ENCODE measurements at regions not wholly inside any gene's neighbourhood (a gene's known extent, or its start where the extent isn't known, plus 50 kb on each side); places are given as distances from the start of the nearest gene placed in this dataset.
"Not testable (repeated sequence)": the region's sequence is repeated elsewhere in the genome, so short reads cannot be mapped to it uniquely, and the experiment has no call there.

DNA sequence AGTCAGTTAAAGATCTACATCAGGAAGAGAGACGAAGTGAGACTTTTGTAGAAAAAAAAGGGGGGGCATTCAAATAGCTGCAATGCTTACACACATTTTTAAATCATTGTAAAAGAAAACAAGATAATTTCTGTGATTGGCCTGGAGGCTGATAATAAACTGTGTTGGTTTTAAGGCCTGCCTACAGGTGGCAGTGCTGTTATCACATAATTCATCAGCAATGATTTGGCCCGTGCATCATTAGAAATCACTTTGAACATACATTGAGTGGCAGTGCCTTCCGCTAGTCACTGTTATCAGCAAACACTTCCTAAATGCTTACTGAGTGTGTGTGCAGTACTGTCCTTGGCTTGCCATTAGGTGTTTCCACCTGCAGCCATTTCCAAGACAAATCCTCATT is 831.9 kb downstream of the TRIML1 start:
- DNase-seq = no peak

DNA sequence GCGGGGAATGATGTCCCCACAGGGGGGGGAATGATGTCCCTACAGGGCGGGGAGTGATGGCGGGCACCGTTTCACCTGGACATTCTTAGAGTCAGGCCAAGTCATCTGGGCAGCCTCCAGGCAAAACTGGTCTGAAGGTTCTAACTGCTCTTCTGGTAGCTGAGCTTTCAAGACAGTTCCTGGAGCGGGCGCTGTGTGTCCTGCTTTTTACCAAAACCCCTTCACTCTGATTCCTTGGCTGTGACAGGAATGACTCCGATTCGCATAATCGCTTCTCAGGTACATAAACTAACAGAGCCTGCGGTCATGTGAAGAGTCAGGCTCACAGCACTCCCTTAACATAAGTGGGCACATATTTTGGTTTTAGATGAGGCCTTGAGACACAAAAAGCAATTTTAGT is 836.0 kb downstream of the TRIML1 start:
- DNase-seq = no peak

DNA sequence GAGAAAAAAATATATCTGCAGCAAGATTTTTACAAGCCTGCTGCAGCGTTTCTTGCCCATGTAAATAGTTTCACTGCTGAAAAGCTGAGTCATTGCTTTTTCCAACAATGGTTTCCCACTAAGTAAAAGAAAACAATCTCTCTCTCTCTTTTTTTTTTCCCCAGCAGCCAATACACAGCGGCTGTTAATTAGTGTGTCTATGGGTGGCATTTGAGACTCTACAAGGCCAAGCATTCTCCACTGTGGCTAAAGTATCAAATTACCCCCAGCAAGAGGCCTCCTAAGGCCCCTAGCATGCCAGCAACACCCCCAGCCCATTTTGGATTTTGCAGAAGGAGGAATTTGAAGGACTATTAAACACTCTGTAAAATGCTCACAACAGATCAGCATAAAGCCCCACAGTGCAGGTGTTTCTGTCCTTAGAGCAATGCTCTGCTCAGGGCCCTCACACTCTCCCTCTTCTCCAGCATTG is 837.4 kb downstream of the TRIML1 start:
- no peak for DNase-seq

DNA sequence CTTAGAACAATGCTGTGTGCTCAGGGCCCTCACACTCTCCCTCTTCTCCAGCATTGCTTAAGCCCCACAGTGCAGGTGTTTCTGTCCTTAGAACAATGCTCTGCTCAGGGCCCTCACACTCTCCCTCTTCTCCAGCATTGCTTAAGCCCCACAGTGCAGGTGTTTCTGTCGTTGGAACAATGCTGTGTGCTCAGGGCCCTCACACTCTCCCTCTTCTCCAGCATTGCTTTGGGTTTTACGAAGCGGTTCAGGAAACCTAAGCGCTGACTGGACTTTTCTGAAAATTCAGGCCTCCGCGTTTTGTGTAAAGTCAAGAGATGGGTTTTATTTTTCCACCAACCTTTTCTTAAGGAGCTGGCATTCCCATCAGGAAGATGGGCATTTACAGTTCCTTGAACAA is 838.0 kb downstream of the TRIML1 start:
- DNase-seq = not testable (repeated sequence)

DNA sequence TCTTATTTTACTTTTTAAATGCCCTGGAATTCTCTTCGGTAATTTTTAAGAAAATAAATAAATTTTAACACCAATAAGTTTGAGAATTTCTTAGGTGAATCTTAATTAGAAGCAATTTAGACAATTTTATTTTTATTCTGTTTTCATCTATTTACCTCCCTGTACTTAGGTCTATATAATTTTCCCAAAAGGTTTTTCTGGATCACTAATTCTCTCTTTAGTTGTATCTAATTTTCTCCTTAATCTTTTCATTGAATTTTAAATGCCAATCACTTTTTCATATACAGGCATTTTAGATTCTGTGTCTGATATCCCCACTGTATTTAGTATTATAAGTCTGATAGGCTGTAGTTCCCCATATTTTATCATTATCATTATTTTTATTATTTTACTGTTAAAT is 845.3 kb downstream of the TRIML1 start:
- DNase-seq = no peak

DNA sequence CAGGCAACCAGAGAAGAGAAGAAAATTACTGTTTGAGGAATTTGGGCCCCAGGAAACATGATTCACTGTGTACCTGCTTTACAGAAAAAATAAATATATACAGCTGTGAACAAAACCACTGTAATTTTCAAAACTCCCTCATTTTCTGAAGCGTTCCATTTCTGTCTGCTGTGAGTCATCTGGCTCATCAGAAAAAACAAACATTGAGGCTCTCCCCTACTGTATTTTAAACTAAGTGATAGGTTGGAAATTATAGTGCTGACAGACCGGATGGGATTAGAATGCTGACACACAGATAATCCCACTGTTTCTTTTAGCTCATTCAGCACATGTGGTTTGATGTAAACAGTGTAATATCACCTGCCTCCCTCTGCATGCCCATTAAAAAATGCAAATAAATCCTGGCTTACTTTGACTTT is 847.0 kb downstream of the TRIML1 start:
- DNase-seq = no peak

DNA sequence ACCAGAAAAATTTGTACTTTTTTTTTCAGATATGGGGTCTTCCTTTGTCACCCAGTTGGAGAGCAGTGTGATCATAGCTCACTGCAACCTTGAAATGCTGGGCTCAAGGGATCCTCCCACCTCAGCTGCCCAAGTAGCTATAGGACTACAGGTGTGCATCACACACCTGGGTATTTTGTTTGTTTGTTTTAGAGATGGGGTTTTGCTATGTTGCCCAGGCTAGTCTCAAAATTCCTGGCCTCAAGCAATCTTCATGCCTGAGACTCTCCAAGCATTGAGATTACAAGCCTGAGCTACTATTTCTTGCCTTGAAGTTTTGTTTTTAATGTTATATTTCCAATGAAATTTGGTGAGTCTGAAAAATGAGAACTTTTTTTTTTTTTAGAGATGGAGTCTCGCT is 847.8 kb downstream of the TRIML1 start:
- no peak for DNase-seq

DNA sequence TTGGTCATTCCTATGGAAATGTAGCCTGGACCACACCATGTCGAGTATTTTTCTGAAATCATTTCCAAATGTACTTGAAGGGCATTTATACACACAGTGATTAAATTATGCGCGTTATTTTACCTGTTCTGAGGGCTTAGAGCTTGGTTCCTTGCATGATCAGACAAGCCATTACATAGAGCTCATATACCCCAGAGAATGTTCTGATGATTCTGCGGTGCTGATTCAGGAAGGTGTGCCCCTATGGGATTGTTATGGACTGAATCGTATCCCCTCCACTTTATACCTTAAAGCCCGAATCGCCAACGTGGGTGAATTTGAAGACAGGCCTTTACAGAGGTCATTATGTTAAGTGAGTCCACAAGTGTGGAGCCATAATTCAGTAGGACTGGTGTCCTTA is 848.9 kb downstream of the TRIML1 start:
- DNase-seq = no peak

DNA sequence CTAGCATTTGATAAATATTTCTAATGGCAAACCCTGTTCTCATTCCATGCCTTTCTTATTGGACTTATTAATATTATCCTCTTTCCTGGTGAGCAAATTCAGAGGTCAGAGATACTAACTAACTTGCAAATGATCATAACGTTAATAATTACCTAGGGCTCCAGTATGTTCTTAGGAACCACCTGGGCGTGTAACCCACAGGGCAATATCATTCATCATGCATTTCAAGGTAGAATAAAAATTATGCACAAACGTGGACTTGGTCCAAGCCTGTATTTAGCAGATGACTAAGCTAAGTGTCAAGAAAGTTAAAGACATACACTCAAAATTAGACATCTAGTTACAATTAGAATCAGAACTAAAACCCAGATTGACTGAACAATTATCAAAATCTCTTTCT is 850.1 kb downstream of the TRIML1 start:
- no peak for DNase-seq

DNA sequence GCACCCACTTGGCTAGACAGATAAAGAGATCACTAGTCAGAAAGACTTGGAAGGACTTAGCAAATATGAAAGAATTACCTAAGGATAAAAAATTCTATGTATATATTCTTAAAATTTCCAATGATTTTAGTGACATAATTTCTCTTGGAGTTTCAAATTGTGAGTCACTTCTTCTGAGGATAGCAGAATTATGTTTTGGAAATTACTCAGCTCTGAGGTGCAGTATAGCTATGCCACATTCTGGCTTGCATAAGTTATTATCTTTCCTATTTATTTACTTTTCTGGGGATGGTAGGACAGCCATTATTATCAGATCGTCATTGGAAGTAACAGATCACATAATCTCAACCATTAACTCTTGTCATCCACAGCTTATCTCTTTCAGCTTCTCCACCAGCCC is 853.5 kb downstream of the TRIML1 start:
- no peak for DNase-seq

DNA sequence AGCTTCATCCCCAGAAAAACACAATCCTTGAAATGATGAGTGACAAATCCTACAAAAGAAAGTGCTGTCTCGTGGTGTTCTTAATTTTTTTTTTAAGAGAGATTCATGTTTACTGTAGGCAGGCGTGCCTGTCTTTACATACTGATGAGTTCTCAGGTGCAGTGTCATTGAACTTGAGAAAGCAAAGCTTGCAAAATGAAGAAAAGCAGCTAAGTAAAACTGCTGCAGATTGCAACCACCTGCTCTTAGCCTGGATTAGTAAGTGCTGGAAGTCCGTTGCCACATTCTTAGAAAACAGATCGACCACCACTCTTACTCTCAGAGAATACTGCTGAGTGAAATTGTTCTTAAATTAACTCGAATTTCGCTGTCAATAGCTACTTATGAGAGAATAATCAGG is 854.6 kb downstream of the TRIML1 start:
- no peak for DNase-seq

DNA sequence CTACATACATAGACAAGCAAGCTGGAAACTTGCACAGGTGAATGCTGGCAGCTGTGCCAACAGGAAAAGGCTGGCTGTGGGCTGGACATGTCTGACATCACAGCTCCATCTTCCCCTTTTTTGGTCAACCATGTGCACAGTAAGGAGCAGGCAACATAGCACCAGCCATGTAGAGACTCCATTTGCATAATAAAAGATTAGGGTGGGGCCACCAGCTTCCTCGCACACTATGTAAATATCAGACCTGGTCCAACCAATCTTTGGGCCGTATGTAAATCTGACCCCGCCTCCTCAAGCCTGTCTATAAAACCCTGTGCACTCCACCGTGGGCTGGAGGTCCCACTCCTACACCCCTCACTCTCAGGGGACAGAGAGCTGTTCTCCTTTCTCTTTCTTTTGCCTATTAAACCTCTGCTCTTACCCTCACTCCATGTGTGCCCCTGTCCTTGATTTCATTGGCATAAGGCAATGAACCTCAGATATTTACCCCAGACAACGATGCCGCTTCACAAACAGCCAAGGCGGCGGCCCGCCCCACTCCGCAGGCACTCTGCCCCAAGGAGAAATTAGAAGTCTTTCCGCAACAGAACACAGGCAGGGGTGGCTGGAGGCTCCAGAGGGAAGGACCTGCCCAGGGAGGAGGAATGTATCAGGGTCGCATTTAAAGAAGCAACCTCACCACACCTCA is 862.2 kb downstream of the TRIML1 start:
- no peak for DNase-seq

DNA sequence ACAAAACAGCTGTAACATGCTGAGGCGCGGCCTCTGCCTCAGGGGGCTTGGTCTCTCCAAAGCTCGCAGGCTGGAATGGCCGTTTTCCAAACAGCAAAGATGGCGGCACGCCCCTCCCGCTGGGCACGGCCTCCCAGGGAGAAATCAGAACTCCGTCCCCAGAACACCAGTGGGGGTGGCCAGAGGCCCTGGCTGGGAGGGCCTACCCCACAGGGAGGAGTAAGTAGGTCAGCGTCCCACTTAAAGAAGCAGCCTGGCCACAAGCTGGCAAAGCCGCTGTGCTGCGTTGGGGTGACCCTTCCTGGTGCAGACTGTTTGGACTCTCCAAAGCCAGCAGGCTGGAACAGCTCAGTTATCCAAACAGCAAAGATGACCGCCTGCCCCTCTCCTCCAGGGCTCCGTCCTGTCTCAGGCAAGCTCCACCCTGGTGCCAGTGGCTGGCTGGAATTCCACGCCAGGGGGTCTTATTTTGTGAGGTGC is 862.8 kb downstream of the TRIML1 start:
- no peak for DNase-seq

DNA sequence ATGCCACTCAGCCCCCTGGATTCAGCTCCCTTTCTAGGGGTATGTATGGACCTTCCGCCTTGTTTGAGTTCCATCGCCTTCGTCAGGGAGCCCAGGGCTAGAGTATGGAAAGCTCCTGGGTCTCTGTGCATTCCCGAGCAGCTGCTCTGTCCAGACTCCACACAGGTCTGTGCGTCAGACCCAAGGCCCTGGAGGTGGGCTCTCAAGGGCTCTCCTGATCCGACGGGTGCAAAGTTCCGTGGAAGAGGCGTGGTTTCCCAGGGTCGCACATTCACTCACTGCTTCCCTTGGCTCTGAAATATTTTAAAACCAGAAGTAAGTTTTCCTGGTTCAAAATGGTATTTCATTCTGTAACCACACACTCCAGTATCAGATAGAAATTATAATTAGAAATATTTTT is 863.2 kb downstream of the TRIML1 start:
- DNase-seq = no peak

DNA sequence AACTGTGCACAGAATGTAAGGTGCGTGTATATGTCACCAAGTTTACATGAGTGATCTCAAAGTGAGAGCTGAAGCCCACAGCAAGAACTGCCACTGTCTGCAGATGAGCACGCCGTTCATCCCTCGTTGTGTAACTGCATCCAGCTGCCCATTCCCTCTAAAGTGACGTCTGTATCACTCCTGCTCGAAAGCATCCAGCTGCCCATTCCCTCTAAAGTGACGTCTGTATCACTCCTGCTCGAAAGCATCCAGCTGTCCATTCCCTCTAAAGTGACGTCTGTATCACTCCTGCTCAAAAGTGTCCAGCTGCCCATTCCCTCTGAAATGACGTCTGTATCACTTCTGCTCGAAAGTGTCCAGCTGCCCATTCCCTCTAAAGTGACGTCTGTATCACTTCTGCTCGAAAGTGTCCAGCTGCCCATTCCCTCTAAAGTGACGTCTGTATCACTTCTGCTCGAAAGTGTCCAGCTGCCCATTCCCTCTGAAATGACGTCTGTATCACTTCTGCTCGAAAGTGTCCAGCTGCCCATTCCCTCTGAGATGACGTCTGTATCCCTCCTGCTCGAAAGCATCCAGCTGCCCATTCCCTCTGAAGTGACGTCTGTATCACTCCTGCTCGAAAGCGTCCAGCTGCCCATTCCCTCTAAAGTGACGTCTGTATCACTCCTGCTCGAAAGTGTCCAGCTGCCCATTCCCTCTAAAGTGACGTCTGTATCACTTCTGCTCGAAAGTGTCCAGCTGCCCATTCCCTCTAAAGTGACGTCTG is 871.4 kb downstream of the TRIML1 start:
- not testable (repeated sequence) for DNase-seq

DNA sequence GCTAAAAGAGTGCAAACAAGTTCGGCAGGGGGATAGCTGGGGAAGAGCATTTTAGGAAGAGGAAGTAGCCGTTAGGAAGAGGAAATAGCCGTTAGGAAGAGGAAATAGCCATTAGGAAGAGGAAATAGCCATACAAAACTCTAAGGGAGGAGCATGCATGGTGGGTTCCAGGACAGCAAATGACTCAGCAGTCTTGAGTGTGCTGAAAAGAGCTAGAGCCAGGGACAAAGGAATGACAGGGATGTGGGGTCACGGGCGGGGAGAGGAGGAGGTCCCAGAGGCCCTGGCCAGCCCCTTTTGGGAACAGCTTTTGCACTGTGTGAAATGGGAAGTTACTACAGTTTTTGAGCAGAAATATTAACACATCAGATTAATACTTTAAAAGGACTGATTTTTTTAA is 882.6 kb downstream of the TRIML1 start:
- DNase-seq = no peak

DNA sequence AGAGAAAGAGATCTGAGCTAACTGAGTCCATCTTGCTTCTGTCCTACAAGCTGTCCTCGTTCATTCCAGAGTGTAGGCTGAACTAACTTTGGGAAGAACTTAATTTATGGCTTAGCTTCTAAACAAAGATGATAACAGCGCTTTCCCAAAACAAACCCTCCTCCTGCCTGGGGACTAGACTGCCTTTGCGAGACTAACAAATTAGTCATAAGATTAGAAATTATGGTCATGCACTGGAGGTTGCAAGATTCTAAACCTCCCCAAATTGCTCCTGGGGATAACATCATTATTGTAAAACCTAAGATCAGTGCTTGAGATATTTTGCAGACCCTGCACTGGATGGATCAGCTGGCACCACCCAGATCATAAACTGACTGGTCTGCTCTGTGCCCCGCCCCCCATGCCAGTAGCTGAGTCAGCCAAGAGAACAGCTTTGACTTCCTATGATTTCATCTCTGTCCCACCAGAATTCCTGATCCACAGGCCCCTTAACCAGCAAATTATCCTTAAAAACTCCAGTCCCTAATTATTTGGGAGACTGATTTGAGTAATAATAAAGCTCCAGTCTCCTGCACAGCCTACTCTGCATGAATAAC is 883.3 kb downstream of the TRIML1 start:
- no peak for DNase-seq

DNA sequence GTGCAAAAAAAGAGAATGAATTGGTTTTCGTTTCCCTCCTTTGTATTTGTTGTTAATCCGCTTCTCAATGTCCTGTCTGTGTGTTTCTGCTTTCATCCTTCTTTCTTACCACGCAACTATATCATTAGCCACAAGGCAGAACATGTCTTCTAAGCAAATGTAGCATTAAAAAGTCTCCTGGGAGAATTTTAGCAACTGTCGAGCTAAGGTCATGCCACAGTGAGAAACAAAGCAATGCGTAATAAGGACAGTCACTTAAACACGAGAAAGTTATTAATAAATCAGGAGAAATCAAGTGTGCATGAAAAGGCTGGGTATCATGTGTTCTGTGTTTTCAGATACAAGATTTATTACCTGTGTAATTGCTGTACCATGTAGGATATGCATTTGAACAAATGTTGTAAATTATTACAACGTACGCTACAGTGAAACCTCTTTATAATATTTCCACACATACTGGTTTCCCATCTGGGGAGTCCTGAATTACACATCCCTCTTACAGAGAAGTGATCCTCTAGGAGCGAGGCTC is 890.8 kb downstream of the TRIML1 start:
- no peak for DNase-seq

DNA sequence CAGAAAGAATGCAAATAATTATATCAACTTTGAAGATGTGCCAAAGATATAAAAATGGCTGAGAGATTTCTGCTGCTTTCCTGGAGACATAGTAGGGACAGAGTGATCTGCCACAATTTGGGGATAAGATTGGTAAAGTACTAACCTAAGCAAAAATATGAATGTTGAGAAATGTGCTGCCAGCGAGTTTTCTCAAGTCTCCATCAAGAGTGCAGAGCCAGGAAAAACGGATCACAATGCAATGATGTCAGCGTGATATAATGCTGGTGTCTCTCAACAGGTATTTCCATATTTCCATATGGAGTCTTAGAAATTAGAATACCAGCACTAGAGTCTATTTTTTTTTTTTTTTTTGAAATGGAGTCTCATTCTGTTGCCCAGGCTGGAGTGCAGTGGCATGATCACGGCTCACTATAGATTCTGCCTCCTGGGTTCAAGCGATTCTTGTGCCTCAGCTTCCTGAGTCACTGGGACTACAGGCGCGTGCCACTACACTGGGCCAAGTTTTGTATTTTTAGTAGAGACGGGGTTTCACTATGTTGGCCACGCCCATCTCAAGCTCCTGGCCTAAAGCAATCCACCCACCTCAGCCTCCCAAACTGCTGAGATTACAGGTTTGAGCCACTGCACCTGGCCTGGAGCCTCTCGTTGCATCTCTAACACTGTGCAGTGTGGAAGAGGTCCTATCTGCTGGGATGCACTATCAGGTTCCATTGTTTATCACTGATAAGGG is 893.5 kb downstream of the TRIML1 start:
- no peak for DNase-seq

DNA sequence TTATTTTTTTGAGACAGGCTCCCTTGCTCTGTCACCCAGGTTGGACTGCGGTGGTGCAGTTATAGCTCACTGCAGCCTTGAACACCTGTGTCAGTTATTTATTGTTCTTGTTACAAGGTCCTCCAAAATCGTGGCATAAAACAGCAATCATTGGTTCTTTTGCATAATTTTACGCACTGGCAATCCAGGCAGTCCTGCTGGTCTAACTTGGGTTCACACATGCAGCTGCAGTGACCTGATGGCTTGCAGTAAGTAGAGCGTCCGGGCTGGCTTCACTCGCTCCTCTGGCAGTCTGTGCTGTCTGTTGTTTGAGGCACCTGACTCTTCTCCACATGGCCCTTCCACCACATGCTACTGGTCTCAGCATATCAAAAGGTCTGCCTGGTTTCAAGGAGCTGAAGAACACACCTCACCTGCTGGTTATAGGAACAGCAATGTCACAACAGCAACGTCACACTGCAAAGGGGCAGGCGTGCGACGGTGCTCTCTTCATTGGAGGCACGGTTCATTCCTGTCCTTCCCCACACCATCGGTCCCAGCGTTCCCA is 894.6 kb downstream of the TRIML1 start:
- no peak for DNase-seq

DNA sequence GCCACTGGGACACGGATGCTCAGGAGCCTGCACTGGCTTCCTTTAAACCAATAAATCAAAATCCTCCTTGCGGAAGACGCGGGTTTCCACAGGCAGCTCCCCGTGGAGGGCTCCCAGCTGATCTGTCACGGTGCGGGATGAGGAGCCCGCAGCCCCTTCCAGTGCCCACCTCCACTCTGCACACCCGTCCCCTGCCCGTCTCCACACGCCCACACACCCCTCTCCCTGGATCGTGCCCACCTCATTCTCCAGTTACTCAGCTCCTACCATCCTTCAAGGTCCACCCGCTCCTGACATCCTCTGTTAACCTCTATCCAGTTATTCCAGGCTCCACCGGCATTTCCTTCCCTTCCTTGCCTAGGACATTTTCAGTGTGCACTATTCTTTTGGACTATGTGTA is 895.9 kb downstream of the TRIML1 start:
- DNase-seq = no peak

DNA sequence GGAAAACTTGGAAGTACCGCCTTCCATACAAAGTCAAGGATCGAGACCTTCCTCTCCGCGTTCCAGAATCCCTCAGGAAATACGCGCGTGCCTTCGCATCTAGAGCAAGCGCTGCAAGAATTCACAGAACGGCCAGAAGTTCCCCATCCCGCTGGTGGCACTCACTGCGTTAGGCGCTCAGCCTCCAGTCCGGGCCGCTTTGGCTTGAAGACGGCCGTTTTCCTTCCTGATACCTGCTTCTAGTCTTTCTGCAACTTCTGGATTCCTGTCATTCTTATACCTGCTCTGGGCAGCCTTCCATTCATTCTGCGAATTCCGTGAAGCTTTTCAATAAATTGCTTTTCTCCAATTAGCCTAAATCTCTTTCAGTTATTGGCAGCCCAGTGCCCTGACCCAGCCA is 896.4 kb downstream of the TRIML1 start:
- DNase-seq = peak; percentile 0

DNA sequence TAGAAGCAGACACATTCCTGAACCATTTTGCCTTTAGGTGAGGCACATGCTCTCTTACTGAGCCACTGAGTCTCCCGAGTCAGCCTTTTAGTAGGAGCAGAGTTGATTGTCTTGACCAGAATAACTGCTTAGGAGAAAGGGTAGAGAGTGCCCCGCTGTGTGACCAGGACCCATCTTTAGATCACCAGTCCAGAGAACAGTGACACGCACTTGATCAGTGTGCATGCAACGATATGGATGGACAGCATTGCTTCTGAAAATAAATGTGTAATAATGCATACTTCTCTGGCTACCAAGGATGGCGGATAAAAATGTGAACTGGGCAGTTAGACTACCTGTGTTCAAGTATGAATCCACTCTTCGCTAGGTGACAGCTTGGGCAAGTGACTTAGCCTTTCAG is 897.7 kb downstream of the TRIML1 start:
- DNase-seq = no peak
